Heart right ventricle (tissue), 16 donors: ENCODE measurements at regions not wholly inside any gene's neighbourhood (a gene's known extent, or its start where the extent isn't known, plus 50 kb on each side); places are given as distances from the start of the nearest gene placed in this dataset.

Source experiments
- ATAC-seq, 8 donors: fragments of 200-7000 bp; cut with Tn5 transposase; one replicate each; pipeline ENCODE4 v1.9.1; 2020; ENCODE audit warnings: mild to moderate bottlenecking in 8 of 8, moderate library complexity in 8 of 8, moderate number of reproducible peaks in 1 of 8
- DNase-seq, 2 donors: peaks; one replicate each; pipeline ENCODE4 v3.0.0-alpha.2; 2020
- H3K27ac ChIP-seq, 10 donors: fragments of 200-600 bp; sonication (generic) in 2 of 10; one replicate each; pipeline versions ENCODE4 v1.5.0 to v1.8.0; 2020 to 2022; ENCODE audit warnings: mild to moderate bottlenecking in 3 of 10
- H3K27me3 ChIP-seq, 7 donors: fragments of 200-600 bp; one replicate each; pipeline ENCODE4 v1.8.0; 2021 to 2022; ENCODE audit warnings: mild to moderate bottlenecking in 2 of 7
- H3K36me3 ChIP-seq, 9 donors: fragments of 200-600 bp; sonication (generic) in 1 of 9; one replicate each; pipeline versions ENCODE4 v1.5.0 to v1.8.0; 2020 to 2022; ENCODE audit warnings: mild to moderate bottlenecking in 2 of 9
- H3K4me1 ChIP-seq, 9 donors: fragments of 200-600 bp; sonication (generic) in 1 of 9; one replicate each; pipeline versions ENCODE4 v1.5.0 to v1.8.0; 2020 to 2022; ENCODE audit warnings: mild to moderate bottlenecking in 4 of 9
- H3K4me3 ChIP-seq, 10 donors: fragments of 200-600 bp; sonication (generic) in 2 of 10; one replicate each; pipeline versions ENCODE4 v1.5.0 to v1.8.0; 2020 to 2022; ENCODE audit warnings: mild to moderate bottlenecking in 7 of 10, moderate library complexity in 2 of 10
- H3K9me3 ChIP-seq, 11 donors: fragments of 200-600 bp in 10 of 11; sonication (generic) in 2 of 11; one replicate each; pipeline versions ENCODE4 v1.5.0 to v1.8.0; 2013 to 2022; ENCODE audit warnings: mild to moderate bottlenecking in 2 of 11, control low read depth in 1 of 11, moderate library complexity in 1 of 11
- WGBS, 2 donors: extraction: QIAGEN DNeasy Blood & Tissue Kit; methylation state at CpG; one replicate each; pipeline ENCODE4 v1.1.7; 2013; ENCODE audit warnings: inconsistent platforms in 1 of 2; 5-methylcytosine and 5-hydroxymethylcytosine counted together
- intact Hi-C, 10 donors: fragments of 100-400 bp; cut with DNase I; formaldehyde crosslinking; loops; one replicate each; pipeline versions ENCODE4 v1.11.1 to v1.14.2; 2022
- TF ChIP-seq, protein P1 (sequence below), 9 donors: fragments of 200-600 bp; sonication (generic) in 2 of 9; IDR thresholded peaks; one replicate each; pipeline versions ENCODE4 v1.5.0 to v1.8.0; 2021 to 2022; ENCODE audit warnings: antibody characterized with exemption in 9 of 9, mild to moderate bottlenecking in 5 of 9, moderate library complexity in 1 of 9
- donor health status: Arrhythmogenic right ventricular cardiomyopathy.
- donor health status: ischemic (EF 13 %, LVEDD 7.1; RV severe dilation, severe dysfunction).
- donor health status: healthy with polysubstance abuse.
- donor health status: DM: no; HTN: yes; CAD: no.
- donor health status: DM: no; HTN: no; CAD: no.
- donor health status: ischemic (EF 25% LVEDD 6.9; RV normal size, moderate dysfunction).
- donor health status: ischemic (EF 25% LVEDD 5.7; RV mildly dilated, moderate dysfunction).
- donor health status: healthy.
- donor health status: DM: yes; HTN: yes; CAD: no.
- donor health status: Ischemic cardiomyopathy.
- donor health status: ischemic (EF 35%, LVEDD 5.7; RV mildly dilated, moderate dysfunction).
- donor health status: nonischemic (EF 11% LVEDD 7.7; RV severe dilation, severe dysfunction).
- donor health status: DM: yes; HTN: yes; CAD: no.
- donor health status: PGD.
- donor health status: ischemic (EF 29% LVEDD 5.4; RV normal size, mild dysfunction).
- donor health status: nonischemic (EF 23%, LVEDD 6.1; RV moderate dilation, normal function).

DNA sequence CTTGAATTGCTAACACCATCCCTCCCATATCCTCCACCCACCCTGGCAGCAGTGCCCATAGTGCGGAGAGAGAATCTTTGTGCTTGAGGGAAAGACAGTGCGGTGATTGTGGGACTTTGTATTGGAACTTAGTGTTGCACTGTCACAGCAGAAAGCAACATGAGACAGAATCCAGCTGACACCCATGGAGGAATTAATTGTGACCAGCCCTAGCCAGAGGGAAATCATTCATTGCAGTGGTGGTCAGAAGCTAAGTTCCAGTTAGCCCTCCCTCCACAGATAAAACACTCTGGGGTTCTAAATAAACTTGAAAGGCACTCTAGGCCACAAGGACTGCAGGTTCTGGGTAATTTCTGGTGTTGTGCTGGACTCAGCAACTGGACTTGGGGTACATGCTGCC is 1002.6 kb downstream of the TMTC2 start:
- DNase-seq (no peak), ATAC-seq (no peak)
- no peaks in the 10 kb centered on the region for H3K4me1 ChIP-seq
- TF ChIP-seq, protein P1, sequence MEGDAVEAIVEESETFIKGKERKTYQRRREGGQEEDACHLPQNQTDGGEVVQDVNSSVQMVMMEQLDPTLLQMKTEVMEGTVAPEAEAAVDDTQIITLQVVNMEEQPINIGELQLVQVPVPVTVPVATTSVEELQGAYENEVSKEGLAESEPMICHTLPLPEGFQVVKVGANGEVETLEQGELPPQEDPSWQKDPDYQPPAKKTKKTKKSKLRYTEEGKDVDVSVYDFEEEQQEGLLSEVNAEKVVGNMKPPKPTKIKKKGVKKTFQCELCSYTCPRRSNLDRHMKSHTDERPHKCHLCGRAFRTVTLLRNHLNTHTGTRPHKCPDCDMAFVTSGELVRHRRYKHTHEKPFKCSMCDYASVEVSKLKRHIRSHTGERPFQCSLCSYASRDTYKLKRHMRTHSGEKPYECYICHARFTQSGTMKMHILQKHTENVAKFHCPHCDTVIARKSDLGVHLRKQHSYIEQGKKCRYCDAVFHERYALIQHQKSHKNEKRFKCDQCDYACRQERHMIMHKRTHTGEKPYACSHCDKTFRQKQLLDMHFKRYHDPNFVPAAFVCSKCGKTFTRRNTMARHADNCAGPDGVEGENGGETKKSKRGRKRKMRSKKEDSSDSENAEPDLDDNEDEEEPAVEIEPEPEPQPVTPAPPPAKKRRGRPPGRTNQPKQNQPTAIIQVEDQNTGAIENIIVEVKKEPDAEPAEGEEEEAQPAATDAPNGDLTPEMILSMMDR (IDR thresholded peaks at IDR 0.05), result no peak
- WGBS, 2 donors, result 95 to 97% methylated on average over 2 of the region's 2 CpGs
- no peaks in the 10 kb centered on the region for H3K36me3 ChIP-seq
- H3K4me3 ChIP-seq, result no peak overlapping the region
- H3K27ac ChIP-seq, result no peak overlapping the region
- intact Hi-C loops, result no loop called here
- H3K27me3 ChIP-seq, result no peaks in the 10 kb centered on the region
- H3K9me3 ChIP-seq, result peaks cover 0 to 45% (median 0%) of the 10 kb centered on the region in 11 donors

DNA sequence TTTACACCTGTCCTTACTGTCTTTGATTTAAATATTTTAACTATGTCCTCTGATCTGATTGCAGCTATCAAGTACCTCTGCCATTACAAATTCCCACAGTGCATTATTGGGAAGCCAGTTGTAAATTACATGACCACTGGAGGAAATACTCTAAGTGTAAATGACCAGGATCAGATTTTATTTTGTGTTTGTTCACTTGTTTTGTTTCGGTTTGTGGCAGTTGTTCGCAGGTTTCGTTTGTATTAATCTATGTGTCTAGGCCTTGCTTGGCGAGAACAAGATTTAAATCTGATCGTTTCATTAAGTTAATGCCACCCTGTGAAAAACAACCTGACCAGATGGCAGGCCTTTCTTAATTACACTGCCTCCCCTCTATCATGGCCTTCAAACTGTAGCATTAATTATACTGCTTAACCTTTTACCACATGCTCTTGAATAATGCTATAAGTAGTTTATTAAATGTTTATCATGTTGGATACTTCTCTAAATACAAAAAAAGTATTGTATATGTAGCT is 990.1 kb downstream of the TMTC2 start:
- Histone ChIP-seq H3K27ac (no peak overlapping the region), H3K9me3 (no peaks in the 10 kb centered on the region), H3K36me3 (no peaks in the 10 kb centered on the region), H3K4me1 (no peaks in the 10 kb centered on the region), H3K27me3 (no peaks in the 10 kb centered on the region), H3K4me3 (no peak overlapping the region)
- no peak for ATAC-seq
- intact Hi-C loops, result no loop called here
- DNase-seq, result no peak
- TF ChIP-seq, protein P1 (IDR thresholded peaks at IDR 0.05), result no peak
- WGBS, 2 donors, result 82 to 93% methylated on average over 5 of the region's 5 CpGs

DNA sequence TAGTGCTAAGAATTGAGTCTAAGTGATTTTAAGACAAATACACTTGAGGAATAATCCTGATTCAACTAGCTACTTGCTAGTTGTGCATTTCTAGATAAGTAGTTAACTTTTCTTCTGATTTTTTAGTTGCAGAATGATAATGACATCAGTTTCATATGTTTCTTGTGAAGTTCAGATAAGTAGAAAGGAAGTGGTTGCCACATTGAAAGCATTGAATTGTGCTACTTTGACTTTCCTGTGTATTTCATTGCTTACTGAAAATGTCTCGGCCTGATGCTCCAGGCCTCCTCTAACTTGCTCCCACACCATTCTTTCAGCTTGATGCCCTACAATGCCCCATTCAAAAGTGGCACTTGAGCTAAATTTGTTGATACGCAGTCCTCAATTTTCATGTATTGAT is 980.0 kb downstream of the TMTC2 start:
- ATAC-seq (no peak), DNase-seq (no peak)
- H3K9me3 ChIP-seq, result no peaks in the 10 kb centered on the region
- intact Hi-C loops, result no loop called here
- no peaks in the 10 kb centered on the region for H3K36me3 ChIP-seq
- no peak overlapping the region for H3K27ac ChIP-seq
- TF ChIP-seq, protein P1 (IDR thresholded peaks at IDR 0.05), result no peak
- H3K4me3 ChIP-seq, result no peak overlapping the region
- 51 to 70% methylated on average over 2 of the region's 2 CpGs for WGBS, 2 donors
- H3K4me1 ChIP-seq, result peaks cover 0 to 9% (median 0%) of the 10 kb centered on the region in 9 donors
- H3K27me3 ChIP-seq, result no peaks in the 10 kb centered on the region

DNA sequence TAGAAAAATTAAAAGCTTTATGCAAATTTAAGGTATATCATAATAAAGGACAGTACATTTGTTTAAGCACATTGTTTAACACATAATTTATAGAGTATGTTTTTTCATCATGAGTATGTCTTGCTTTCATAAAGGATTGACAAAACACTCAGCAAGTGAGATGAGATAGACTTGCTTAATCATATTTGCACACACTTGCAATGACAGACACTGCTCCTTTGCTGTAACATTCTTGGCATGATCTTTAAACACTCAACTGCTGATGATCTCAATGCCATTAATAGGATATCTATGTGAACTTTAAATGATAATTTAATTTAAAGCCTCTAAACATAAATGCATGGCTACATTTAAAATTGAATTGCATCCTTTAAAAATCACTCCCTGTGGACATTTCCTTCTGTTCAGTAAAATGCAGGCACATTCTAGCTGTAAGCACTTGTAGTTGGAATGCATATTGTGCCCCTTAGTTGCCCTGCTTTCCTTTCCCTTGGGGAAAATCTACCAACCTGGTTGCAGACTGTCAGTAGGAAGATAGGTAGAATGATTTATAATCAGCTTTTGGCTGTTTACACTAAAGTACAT is 979.0 kb downstream of the TMTC2 start:
- Histone ChIP-seq H3K27ac (no peak overlapping the region), H3K4me1 (peaks cover 0 to 9% (median 0%) of the 10 kb centered on the region in 9 donors), H3K4me3 (no peak overlapping the region), H3K36me3 (no peaks in the 10 kb centered on the region), H3K9me3 (no peaks in the 10 kb centered on the region), H3K27me3 (no peaks in the 10 kb centered on the region)
- intact Hi-C loops, result no loop called here
- TF ChIP-seq, protein P1 (IDR thresholded peaks at IDR 0.05), result no peak
- DNase-seq (no peak), ATAC-seq (no peak)
